K562 (cell line): ENCODE measurements at regions not wholly inside any gene's neighbourhood (a gene's known extent, or its start where the extent isn't known, plus 50 kb on each side); places are given as distances from the start of the nearest gene placed in this dataset.

ENCODE experiments used
- ATAC-seq: fragments of 200-7000 bp; cut with Tn5 transposase; 3 replicates; pipeline ENCODE4 v1.9.1; 2020; ENCODE audit warnings: moderate library complexity
- BruUV-seq: library from RNA; stranded (reverse); fragments of 400-500 nt; replicated peaks from 2 replicates; lab custom pipeline; 2021; lab: Mats Ljungman, UMichigan
- CTCF ChIA-PET: fragments of 300-600 bp; formaldehyde crosslinking; extraction: SDS; loops from one replicate; lab custom pipeline; 2021; ENCODE audit warnings: low intra/inter-chr PET ratio; lab: Yijun Ruan, JAX
- POLR2A ChIA-PET: fragments of 300-600, 350-650 bp; sonication (Branson Sonifier 250); formaldehyde crosslinking; extraction: SDS; loops from one replicate; lab custom pipeline; 2021; ENCODE audit warnings: antibody characterized with exemption, inconsistent platforms; lab: Yijun Ruan, JAX
- DNase-seq, 4 experiments: peaks; one replicate each; pipeline versions ENCODE4 v3.0.0 to v3.0.0-alpha.2; 2011 to 2018; ENCODE audit warnings: low spot score in 3 of 4, mixed read lengths in 3 of 4; ENCODE audit errors: extremely low read depth in 1 of 4
- FAIRE-seq: peaks from 2 replicates; lab custom pipeline; 2011; peaks lifted over from hg19 to GRCh38; lab: Jason Lieb, UNC
- H2AFZ ChIP-seq: 2 replicates; pipeline ENCODE4 v1.6.0; 2011; ENCODE audit warnings: low read depth, low read length, control low read depth, inconsistent platforms
- H3K27ac ChIP-seq: fragments of 200-600 bp; 3 replicates; pipeline ENCODE4 v1.8.0; 2011; ENCODE audit warnings: low read depth, mild to moderate bottlenecking, control low read depth, inconsistent platforms, low read length, moderate library complexity, mixed read lengths; ENCODE audit errors: extremely low read depth
- H3K27me3 ChIP-seq, 2 experiments: fragments of 300-600 bp in 1 of 2; 2 replicates in 1 of 2; 3 replicates in 1 of 2; pipeline versions ENCODE4 v1.6.0 to v1.8.0; 2011; ENCODE audit warnings: inconsistent platforms in 2 of 2, low read length in 2 of 2, mild to moderate bottlenecking in 1 of 2, mixed read lengths in 1 of 2, moderate library complexity in 1 of 2; ENCODE audit not compliant: control insufficient read depth in 2 of 2, insufficient read depth in 2 of 2
- H3K36me3 ChIP-seq: fragments of 300-600 bp; 3 replicates; pipeline ENCODE4 v1.8.0; 2011; ENCODE audit warnings: mild to moderate bottlenecking, low read length, inconsistent platforms; ENCODE audit not compliant: control insufficient read depth, insufficient read depth
- H3K4me1 ChIP-seq, 2 experiments: fragments of 200-600 bp in 1 of 2; replicated peaks in 1 of 2; 2 replicates in 1 of 2; 3 replicates in 1 of 2; pipeline versions ENCODE4 v1.5.1 to v1.8.0; 2011; ENCODE audit warnings: inconsistent platforms in 2 of 2, low read length in 2 of 2, mild to moderate bottlenecking in 1 of 2, mixed read lengths in 1 of 2, moderate library complexity in 1 of 2; ENCODE audit not compliant: control insufficient read depth in 2 of 2, insufficient read depth in 2 of 2
- H3K4me2 ChIP-seq: 2 replicates; pipeline ENCODE4 v1.6.1; 2011; ENCODE audit warnings: low read length, control low read depth, inconsistent platforms, mixed read lengths; ENCODE audit not compliant: insufficient read depth
- H3K4me3 ChIP-seq: fragments of 200-600 bp; sonication (generic), shearing (Covaris generic); 2 replicates; pipeline ENCODE4 v1.5.1; 2016; ENCODE audit warnings: control low read depth, inconsistent platforms
- H3K79me2 ChIP-seq: fragments of 200-600 bp; 3 replicates; pipeline ENCODE4 v1.8.0; 2011; ENCODE audit warnings: low read length, inconsistent platforms; ENCODE audit not compliant: control insufficient read depth, insufficient read depth
- H3K9ac ChIP-seq, 2 experiments: 2 replicates each; pipeline versions ENCODE4 v1.6.0 to v1.6.1; 2011; ENCODE audit warnings: low read depth in 2 of 2, low read length in 2 of 2, control low read depth in 1 of 2, inconsistent platforms in 1 of 2, mild to moderate bottlenecking in 1 of 2, mixed read lengths in 1 of 2; ENCODE audit not compliant: insufficient read depth in 1 of 2
- H3K9me1 ChIP-seq: one replicate; pipeline ENCODE4 v1.6.0; 2011; ENCODE audit warnings: inconsistent platforms, mild to moderate bottlenecking, low read length, moderate library complexity; ENCODE audit not compliant: control insufficient read depth, insufficient read depth
- H3K9me3 ChIP-seq: replicated peaks from 2 replicates; pipeline ENCODE4 v1.5.1; 2011; ENCODE audit warnings: low read depth, low read length, inconsistent platforms; ENCODE audit not compliant: control insufficient read depth, insufficient read depth
- H4K20me1 ChIP-seq: replicated peaks from 2 replicates; pipeline ENCODE4 v1.6.1; 2011; ENCODE audit warnings: low read length, inconsistent platforms, mixed read lengths; ENCODE audit not compliant: control insufficient read depth, insufficient read depth
- BRF1 ChIP-seq: IDR thresholded peaks from 3 replicates; pipeline ENCODE4 v1.6.1; 2011; ENCODE audit warnings: borderline replicate concordance, mild to moderate bottlenecking; ENCODE audit not compliant: insufficient read length; ENCODE audit errors: extremely low read depth
- DDX20 ChIP-seq: fragments of 450-650 bp; IDR thresholded peaks from 2 replicates; pipeline ENCODE4 v1.6.1; 2016; ENCODE audit warnings: missing genetic modification characterization, low read depth, mild to moderate bottlenecking, missing compliant biosample characterization, moderate library complexity
- GABPB2 ChIP-seq: fragments of 250-450 bp; sonication (Bioruptor Pico); conservative IDR thresholded peaks from 2 replicates; pipeline ENCODE4 v1.5.1; 2021; ENCODE audit warnings: mild to moderate bottlenecking
- HMGN3 ChIP-seq: IDR thresholded peaks from 2 replicates; pipeline ENCODE4 v1.6.1; 2011; ENCODE audit warnings: borderline replicate concordance, low read depth, mild to moderate bottlenecking, mixed read lengths, low read length; ENCODE audit not compliant: insufficient read length; ENCODE audit errors: extremely low read depth
- LARP7 ChIP-seq: fragments of 450-650 bp; IDR thresholded peaks from 2 replicates; pipeline ENCODE4 v1.6.1; 2016
- MTF1 ChIP-seq: fragments of 250-450 bp; sonication (Bioruptor Pico); IDR thresholded peaks from 2 replicates; pipeline ENCODE4 v1.9.0; 2021; ENCODE audit warnings: moderate library complexity, mild to moderate bottlenecking, inconsistent platforms, borderline replicate concordance
- NONO ChIP-seq, 2 experiments: fragments of 200-400 bp in 1 of 2; fragments of 450-650 bp in 1 of 2; formaldehyde crosslinking in 1 of 2; IDR thresholded peaks; 2 replicates each; pipeline ENCODE4 v1.6.1; 2017; ENCODE audit warnings: low read depth in 2 of 2, mild to moderate bottlenecking in 2 of 2, moderate library complexity in 2 of 2, low read length in 1 of 2
- POLR3G ChIP-seq: IDR thresholded peaks from 2 replicates; pipeline ENCODE4 v1.6.1; 2011; ENCODE audit not compliant: insufficient read length, insufficient replicate concordance; ENCODE audit errors: extremely low read depth
- TAL1 ChIP-seq: fragments of 450-650 bp; IDR thresholded peaks from 2 replicates; pipeline ENCODE4 v1.6.1; 2016; ENCODE audit warnings: mild to moderate bottlenecking
- TCFL5 ChIP-seq: fragments of 250-450 bp; sonication (Bioruptor Pico); conservative IDR thresholded peaks from 2 replicates; pipeline ENCODE4 v1.6.1; 2021; ENCODE audit warnings: mild to moderate bottlenecking, moderate library complexity, matching md5 sums
- ZKSCAN3 ChIP-seq: fragments of 250-450 bp; sonication (Bioruptor Pico); IDR thresholded peaks from 2 replicates; pipeline ENCODE4 v1.4.0; 2020
- ZNF408 ChIP-seq: fragments of 250-450 bp; sonication (Bioruptor Pico); IDR thresholded peaks from 2 replicates; pipeline ENCODE4 v1.4.0; 2020; ENCODE audit warnings: low read depth, mild to moderate bottlenecking, moderate library complexity
- ZNF561 ChIP-seq: fragments of 450-650 bp; formaldehyde crosslinking; conservative IDR thresholded peaks from 2 replicates; pipeline ENCODE4 v1.4.0; 2020; ENCODE audit warnings: mild to moderate bottlenecking, moderate library complexity
- in situ Hi-C: fragments of 300-500 bp; cut with MboI; formaldehyde crosslinking; loops from 4 replicates; pipeline ENCODE4 v1.15.0; 2018; ENCODE audit warnings: inconsistent platforms, mixed read lengths
- intact Hi-C: fragments of 100-400 bp; cut with micrococcal nuclease; formaldehyde crosslinking; loops from 2 replicates; pipeline ENCODE4 v1.14.2; 2022
- TF ChIP-seq, protein P1 (sequence below): fragments of 450-650 bp; IDR thresholded peaks from 2 replicates; pipeline ENCODE4 v1.6.1; 2016
- TF ChIP-seq, protein P2 (sequence below): fragments of 250-450 bp; sonication (Bioruptor Pico); IDR thresholded peaks from 2 replicates; pipeline ENCODE4 v1.8.0; 2022; ENCODE audit warnings: inconsistent platforms
- TF ChIP-seq, protein P3 (sequence below): sonication (generic); formaldehyde crosslinking; IDR thresholded peaks from 2 replicates; pipeline ENCODE4 v1.8.1; 2023; ENCODE audit warnings: mild to moderate bottlenecking, missing genetic modification reagents
- TF ChIP-seq, protein P4 (sequence below): fragments of 450-650 bp; IDR thresholded peaks from 2 replicates; pipeline ENCODE4 v1.7.1; 2018; ENCODE audit warnings: mild to moderate bottlenecking, low read depth; ENCODE audit not compliant: partially characterized antibody

DNA sequence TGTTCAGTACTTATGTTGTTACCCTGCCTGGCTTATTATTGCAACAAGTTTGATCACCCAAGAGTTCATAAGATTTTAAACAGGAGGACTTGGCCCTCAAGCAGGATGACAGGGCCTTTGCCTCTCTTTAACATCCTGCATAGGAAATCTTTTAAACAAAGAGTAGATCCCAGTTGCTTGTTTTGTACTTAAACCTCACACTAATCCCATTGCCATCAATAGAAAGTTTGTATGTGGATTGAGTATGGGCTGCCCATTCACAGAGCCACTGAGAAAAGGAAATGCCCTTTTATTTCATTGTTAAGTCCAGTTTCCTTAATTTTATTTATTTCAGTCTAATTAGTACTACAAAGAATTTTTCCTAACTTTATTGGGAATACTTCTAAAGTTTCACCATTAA, 52.2 kb upstream of the FGF10 start (continued):
- TF ChIP-seq DDX20 (tag), result no peak
- TF ChIP-seq TAL1, result no peak
- no peak for TF ChIP-seq HMGN3
- TF ChIP-seq, protein P1, sequence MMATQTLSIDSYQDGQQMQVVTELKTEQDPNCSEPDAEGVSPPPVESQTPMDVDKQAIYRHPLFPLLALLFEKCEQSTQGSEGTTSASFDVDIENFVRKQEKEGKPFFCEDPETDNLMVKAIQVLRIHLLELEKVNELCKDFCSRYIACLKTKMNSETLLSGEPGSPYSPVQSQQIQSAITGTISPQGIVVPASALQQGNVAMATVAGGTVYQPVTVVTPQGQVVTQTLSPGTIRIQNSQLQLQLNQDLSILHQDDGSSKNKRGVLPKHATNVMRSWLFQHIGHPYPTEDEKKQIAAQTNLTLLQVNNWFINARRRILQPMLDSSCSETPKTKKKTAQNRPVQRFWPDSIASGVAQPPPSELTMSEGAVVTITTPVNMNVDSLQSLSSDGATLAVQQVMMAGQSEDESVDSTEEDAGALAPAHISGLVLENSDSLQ, result no peak
- no peak for TF ChIP-seq POLR3G
- no peak for TF ChIP-seq TCFL5 (CRISPR knock-in tag)
- TF ChIP-seq, protein P2, sequence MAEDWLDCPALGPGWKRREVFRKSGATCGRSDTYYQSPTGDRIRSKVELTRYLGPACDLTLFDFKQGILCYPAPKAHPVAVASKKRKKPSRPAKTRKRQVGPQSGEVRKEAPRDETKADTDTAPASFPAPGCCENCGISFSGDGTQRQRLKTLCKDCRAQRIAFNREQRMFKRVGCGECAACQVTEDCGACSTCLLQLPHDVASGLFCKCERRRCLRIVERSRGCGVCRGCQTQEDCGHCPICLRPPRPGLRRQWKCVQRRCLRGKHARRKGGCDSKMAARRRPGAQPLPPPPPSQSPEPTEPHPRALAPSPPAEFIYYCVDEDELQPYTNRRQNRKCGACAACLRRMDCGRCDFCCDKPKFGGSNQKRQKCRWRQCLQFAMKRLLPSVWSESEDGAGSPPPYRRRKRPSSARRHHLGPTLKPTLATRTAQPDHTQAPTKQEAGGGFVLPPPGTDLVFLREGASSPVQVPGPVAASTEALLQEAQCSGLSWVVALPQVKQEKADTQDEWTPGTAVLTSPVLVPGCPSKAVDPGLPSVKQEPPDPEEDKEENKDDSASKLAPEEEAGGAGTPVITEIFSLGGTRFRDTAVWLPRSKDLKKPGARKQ (CRISPR knock-in tag), result no peak
- TF ChIP-seq ZKSCAN3, result no peak
- no peak for TF ChIP-seq MTF1 (CRISPR knock-in tag)
- no peak for TF ChIP-seq ZNF408 (CRISPR knock-in tag)

DNA sequence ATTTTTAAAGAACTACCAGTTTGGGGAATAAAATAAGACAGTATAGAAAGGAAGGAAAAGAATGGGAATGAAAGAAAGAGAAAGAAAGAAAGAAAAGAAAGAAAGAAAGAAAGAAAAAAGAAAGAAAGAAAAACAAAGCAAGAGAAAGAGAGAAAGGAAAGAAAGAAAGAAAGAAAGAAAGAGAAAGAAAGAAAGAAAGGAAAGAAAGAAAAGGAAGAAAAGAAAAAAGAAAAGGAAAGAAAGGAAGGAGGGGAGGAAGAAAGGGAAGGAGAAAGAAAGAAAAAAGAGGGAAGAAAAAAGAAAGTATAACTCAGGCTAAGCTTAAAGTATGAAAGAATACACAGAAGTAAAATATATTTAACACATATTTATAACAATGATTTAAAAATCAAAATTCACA, 51.0 kb upstream of the FGF10 start:
- Histone ChIP-seq H3K9ac (no peak overlapping the region), H3K9me1 (no peaks in the 10 kb centered on the region), H3K27me3 (no peaks in the 10 kb centered on the region), H3K9me3 (no peaks in the 10 kb centered on the region), H3K4me3 (no peak overlapping the region), H3K36me3 (no peaks in the 10 kb centered on the region), H3K27ac (no peak overlapping the region), H3K4me2 (no peak overlapping the region), H3K4me1 (no peaks in the 10 kb centered on the region), H3K79me2 (no peaks in the 10 kb centered on the region), H4K20me1 (no peaks in the 10 kb centered on the region), H2AFZ (no peak overlapping the region)
- FAIRE-seq, result no peak
- CTCF ChIA-PET, result no interaction called here
- POLR2A ChIA-PET, result no interaction called here
- DNase-seq, result no peak
- no peak for ATAC-seq
- in situ Hi-C loops, result no loop called here
- no TSS peak for BruUV-seq
- intact Hi-C loops, result no loop called here
- TF ChIP-seq GABPB2 (no peak), BRF1 (no peak), LARP7 (no peak), ZNF561 (CRISPR knock-in tag) (no peak), NONO (IDR thresholded peaks at IDR 0.05; ENCODE audit: low read depth in 2 of 2, low read length in 1 of 2) (no peak)
- TF ChIP-seq, protein P3, sequence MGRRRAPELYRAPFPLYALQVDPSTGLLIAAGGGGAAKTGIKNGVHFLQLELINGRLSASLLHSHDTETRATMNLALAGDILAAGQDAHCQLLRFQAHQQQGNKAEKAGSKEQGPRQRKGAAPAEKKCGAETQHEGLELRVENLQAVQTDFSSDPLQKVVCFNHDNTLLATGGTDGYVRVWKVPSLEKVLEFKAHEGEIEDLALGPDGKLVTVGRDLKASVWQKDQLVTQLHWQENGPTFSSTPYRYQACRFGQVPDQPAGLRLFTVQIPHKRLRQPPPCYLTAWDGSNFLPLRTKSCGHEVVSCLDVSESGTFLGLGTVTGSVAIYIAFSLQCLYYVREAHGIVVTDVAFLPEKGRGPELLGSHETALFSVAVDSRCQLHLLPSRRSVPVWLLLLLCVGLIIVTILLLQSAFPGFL (CRISPR knock-in tag), result no peak
- TF ChIP-seq, protein P4, sequence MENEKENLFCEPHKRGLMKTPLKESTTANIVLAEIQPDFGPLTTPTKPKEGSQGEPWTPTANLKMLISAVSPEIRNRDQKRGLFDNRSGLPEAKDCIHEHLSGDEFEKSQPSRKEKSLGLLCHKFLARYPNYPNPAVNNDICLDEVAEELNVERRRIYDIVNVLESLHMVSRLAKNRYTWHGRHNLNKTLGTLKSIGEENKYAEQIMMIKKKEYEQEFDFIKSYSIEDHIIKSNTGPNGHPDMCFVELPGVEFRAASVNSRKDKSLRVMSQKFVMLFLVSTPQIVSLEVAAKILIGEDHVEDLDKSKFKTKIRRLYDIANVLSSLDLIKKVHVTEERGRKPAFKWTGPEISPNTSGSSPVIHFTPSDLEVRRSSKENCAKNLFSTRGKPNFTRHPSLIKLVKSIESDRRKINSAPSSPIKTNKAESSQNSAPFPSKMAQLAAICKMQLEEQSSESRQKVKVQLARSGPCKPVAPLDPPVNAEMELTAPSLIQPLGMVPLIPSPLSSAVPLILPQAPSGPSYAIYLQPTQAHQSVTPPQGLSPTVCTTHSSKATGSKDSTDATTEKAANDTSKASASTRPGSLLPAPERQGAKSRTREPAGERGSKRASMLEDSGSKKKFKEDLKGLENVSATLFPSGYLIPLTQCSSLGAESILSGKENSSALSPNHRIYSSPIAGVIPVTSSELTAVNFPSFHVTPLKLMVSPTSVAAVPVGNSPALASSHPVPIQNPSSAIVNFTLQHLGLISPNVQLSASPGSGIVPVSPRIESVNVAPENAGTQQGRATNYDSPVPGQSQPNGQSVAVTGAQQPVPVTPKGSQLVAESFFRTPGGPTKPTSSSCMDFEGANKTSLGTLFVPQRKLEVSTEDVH, result no peak
